ENCODE measurements at regions not wholly inside any gene's neighbourhood (a gene's known extent, or its start where the extent isn't known, plus 50 kb on each side); places are given as distances from the start of the nearest gene placed in this dataset.

DNA sequence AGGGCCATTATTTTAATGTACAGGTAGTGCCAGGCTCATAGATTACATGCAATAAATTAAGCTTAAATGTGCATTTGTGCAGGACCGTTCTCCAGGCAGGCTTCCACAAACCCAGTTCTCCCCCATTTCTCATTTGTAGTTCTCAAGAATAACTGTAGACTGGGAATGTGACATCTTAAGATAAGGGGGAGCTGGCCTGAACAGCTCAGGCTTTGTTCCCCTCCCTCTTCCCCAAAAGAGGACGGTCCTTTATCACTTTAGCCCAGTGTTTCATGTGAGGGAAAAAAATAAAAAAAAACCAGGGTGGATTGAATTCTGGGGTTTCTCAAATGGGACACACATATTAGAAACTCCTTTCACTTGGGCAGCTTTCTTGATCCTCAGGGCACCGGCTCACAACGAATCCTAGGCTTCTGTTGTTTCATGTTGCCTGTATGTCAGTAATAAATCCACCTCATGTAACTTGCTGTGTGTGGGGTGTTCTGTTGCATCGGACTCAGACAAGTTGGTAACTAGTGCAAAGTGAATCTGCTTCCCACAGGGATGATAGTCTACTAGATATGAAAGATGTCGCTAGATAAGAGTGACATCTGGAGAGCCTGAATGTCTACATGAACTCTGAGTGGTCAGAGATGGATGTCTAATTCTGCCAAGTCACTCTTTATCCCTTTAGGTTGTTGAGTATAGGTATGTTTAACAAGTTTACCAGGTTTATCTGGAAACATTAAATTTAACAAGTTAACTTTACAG, 2030.6 kb upstream of the NUDT12 start (continued):
- TF ChIP-seq, protein P1, sequence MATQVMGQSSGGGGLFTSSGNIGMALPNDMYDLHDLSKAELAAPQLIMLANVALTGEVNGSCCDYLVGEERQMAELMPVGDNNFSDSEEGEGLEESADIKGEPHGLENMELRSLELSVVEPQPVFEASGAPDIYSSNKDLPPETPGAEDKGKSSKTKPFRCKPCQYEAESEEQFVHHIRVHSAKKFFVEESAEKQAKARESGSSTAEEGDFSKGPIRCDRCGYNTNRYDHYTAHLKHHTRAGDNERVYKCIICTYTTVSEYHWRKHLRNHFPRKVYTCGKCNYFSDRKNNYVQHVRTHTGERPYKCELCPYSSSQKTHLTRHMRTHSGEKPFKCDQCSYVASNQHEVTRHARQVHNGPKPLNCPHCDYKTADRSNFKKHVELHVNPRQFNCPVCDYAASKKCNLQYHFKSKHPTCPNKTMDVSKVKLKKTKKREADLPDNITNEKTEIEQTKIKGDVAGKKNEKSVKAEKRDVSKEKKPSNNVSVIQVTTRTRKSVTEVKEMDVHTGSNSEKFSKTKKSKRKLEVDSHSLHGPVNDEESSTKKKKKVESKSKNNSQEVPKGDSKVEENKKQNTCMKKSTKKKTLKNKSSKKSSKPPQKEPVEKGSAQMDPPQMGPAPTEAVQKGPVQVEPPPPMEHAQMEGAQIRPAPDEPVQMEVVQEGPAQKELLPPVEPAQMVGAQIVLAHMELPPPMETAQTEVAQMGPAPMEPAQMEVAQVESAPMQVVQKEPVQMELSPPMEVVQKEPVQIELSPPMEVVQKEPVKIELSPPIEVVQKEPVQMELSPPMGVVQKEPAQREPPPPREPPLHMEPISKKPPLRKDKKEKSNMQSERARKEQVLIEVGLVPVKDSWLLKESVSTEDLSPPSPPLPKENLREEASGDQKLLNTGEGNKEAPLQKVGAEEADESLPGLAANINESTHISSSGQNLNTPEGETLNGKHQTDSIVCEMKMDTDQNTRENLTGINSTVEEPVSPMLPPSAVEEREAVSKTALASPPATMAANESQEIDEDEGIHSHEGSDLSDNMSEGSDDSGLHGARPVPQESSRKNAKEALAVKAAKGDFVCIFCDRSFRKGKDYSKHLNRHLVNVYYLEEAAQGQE (IDR thresholded peaks at IDR 0.05; ENCODE audit: low read depth), result no peak
- TF ChIP-seq MAX (IDR thresholded peaks at IDR 0.05), result no peak
- TF ChIP-seq FOSL1 (IDR thresholded peaks at IDR 0.05; ENCODE audit: low read depth), result no peak
- no peak for TF ChIP-seq EZH2phosphoT487 (IDR thresholded peaks at IDR 0.05; ENCODE audit: borderline replicate concordance)

GRCh38 chr5:105587963-105588662, 2025.5 kb upstream of the NUDT12 start:
- H3K4me3 ChIP-seq (replicated peaks in 1 of 2; ENCODE audit: low read depth in 1 of 2, low read length in 2 of 2), result no peak overlapping the region
- ChIA-PET CTCF (no interaction called here), POLR2A (no interaction called here), RAD21 (ENCODE audit: low non-redundant PET in 1 of 2, low total read pairs in 2 of 2, uncharacterized antibody in 2 of 2, unreplicated experiment in 2 of 2) (no interaction called here)
- no peaks in the 10 kb centered on the region for H3K27me3 ChIP-seq (ENCODE audit: insufficient read depth, low read length)
- no peak overlapping the region for H3K27ac ChIP-seq (ENCODE audit: low read depth, low read length)
- H3K9me3 ChIP-seq (ENCODE audit: control insufficient read depth in 1 of 2, insufficient read depth in 1 of 2, low read depth in 1 of 2, low read length in 2 of 2), result no peaks in the 10 kb centered on the region
- intact Hi-C loops (cut with micrococcal nuclease), result no loop called here
- H3K4me2 ChIP-seq (ENCODE audit: low read length), result no peak overlapping the region
- H4K20me1 ChIP-seq (ENCODE audit: insufficient read depth), result no peaks in the 10 kb centered on the region
- H3K79me2 ChIP-seq (ENCODE audit: insufficient read depth, low read length), result no peaks in the 10 kb centered on the region
- no peaks in the 10 kb centered on the region; the same call in 1 of the 2 replicates for H3K9me2 ChIP-seq (ENCODE audit: insufficient read depth)
- peaks cover 0 to 4% of the 10 kb centered on the region in 2 experiments; a peak in 1 of 4 replicates for H3K4me1 ChIP-seq (ENCODE audit: control insufficient read depth in 1 of 2, insufficient read depth in 2 of 2, low read length in 2 of 2)
- ATAC-seq (no peak), DNase-seq (ENCODE audit: low read depth, low spot score) (no peak)
- peak overlapping the region; percentile 94 for H2AFZ ChIP-seq (ENCODE audit: low read depth, low read length, poor library complexity, severe bottlenecking)
- no peaks in the 10 kb centered on the region for H3K36me3 ChIP-seq (ENCODE audit: control insufficient read depth in 1 of 2, insufficient read depth in 2 of 2, low read length in 2 of 2)
- no TSS peak for BruUV-seq (replicated peaks)
- H3K9ac ChIP-seq (ENCODE audit: low read length), result no peak overlapping the region
- no peak for TF ChIP-seq SIN3A (IDR thresholded peaks at IDR 0.05; ENCODE audit: low read depth)
- no peak for TF ChIP-seq SRF (IDR thresholded peaks at IDR 0.05; ENCODE audit: low read depth)
- TF ChIP-seq EZH2phosphoT487 (IDR thresholded peaks at IDR 0.05; ENCODE audit: borderline replicate concordance), result no peak
- TF ChIP-seq, protein P2, sequence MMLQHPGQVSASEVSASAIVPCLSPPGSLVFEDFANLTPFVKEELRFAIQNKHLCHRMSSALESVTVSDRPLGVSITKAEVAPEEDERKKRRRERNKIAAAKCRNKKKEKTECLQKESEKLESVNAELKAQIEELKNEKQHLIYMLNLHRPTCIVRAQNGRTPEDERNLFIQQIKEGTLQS (IDR thresholded peaks at IDR 0.05), result no peak
- no peak for TF ChIP-seq ZNF274 (IDR thresholded peaks at IDR 0.05; ENCODE audit: low read depth, low read length)
- no peak for TF ChIP-seq JUND (IDR thresholded peaks at IDR 0.05)
- no peak for TF ChIP-seq YY1 (IDR thresholded peaks at IDR 0.05; ENCODE audit: extremely low read depth, insufficient replicate concordance, low read depth, low read length)
- no peak for TF ChIP-seq FOSL1 (IDR thresholded peaks at IDR 0.05; ENCODE audit: low read depth)
- TF ChIP-seq ELF1 (IDR thresholded peaks at IDR 0.05; ENCODE audit: borderline replicate concordance, low read depth), result no peak
- TF ChIP-seq, protein P1 (IDR thresholded peaks at IDR 0.05; ENCODE audit: low read depth), result no peak
- TF ChIP-seq EGR1 (IDR thresholded peaks at IDR 0.05; ENCODE audit: low read depth), result no peak
- TF ChIP-seq ZFX (IDR thresholded peaks at IDR 0.05), result no peak
- no peak for TF ChIP-seq RAD21 (IDR thresholded peaks at IDR 0.05; ENCODE audit: low read depth)

All from HCT116 (cell line).